Neural cell (in vitro differentiated cells): ENCODE measurements at regions not wholly inside any gene's neighbourhood (a gene's known extent, or its start where the extent isn't known, plus 50 kb on each side); places are given as distances from the start of the nearest gene placed in this dataset.

Experiments used
- H2AFZ ChIP-seq: fragments of 200-600, 300-800 bp; sonication (generic), shearing (Covaris generic); 2 replicates; pipeline ENCODE4 v1.6.0; 2014; ENCODE audit warnings: low read depth, mild to moderate bottlenecking, antibody characterized with exemption, low read length, moderate library complexity
- H3F3A ChIP-seq: fragments of 200-600 bp; shearing (Covaris generic); 2 replicates; pipeline ENCODE4 v1.6.1; 2016; ENCODE audit warnings: mild to moderate bottlenecking, moderate library complexity, mixed read lengths, antibody characterized with exemption, low read length; ENCODE audit not compliant: insufficient read depth, poor library complexity, severe bottlenecking
- H3K27ac ChIP-seq: fragments of 200-600, 300-800 bp; sonication (generic), shearing (Covaris generic); 2 replicates; pipeline ENCODE4 v1.5.1; 2014; ENCODE audit warnings: mild to moderate bottlenecking, low read length, moderate library complexity
- H3K27me3 ChIP-seq: fragments of 300-800, 200-600 bp; sonication (generic), shearing (Covaris generic); 2 replicates; pipeline ENCODE4 v1.6.0; 2014; ENCODE audit warnings: mild to moderate bottlenecking, low read depth, low read length, moderate library complexity; ENCODE audit not compliant: insufficient read depth
- H3K36me3 ChIP-seq: fragments of 300-800, 200-600 bp; sonication (generic), shearing (Covaris generic); 2 replicates; pipeline ENCODE4 v1.5.1; 2014; ENCODE audit warnings: mild to moderate bottlenecking, antibody characterized with exemption, low read length, moderate library complexity; ENCODE audit not compliant: insufficient read depth
- H3K4me2 ChIP-seq: fragments of 300-800, 200-600 bp; sonication (generic), shearing (Covaris generic); 2 replicates; pipeline ENCODE4 v1.6.0; 2014; ENCODE audit warnings: mild to moderate bottlenecking, low read length
- H3K4me3 ChIP-seq: fragments of 300-800, 200-600 bp; sonication (generic), shearing (Covaris generic); 2 replicates; pipeline ENCODE4 v1.5.1; 2014; ENCODE audit warnings: mild to moderate bottlenecking, low read length, moderate library complexity
- H3K79me2 ChIP-seq: fragments of 200-600 bp; shearing (Covaris generic); replicated peaks from 2 replicates; pipeline ENCODE4 v1.6.0; 2014; ENCODE audit warnings: mild to moderate bottlenecking, low read length, moderate library complexity; ENCODE audit not compliant: insufficient read depth
- H3K9ac ChIP-seq: fragments of 300-800, 200-600 bp; sonication (generic), shearing (Covaris generic); 2 replicates; pipeline ENCODE4 v1.6.1; 2016; ENCODE audit warnings: mild to moderate bottlenecking, low read length, mixed read lengths
- H3K9me2 ChIP-seq: fragments of 200-600 bp; shearing (Covaris generic); 2 replicates; pipeline ENCODE4 v1.6.1; 2016; ENCODE audit warnings: mild to moderate bottlenecking, low read length, mixed read lengths; ENCODE audit not compliant: insufficient read depth
- H3K9me3 ChIP-seq: fragments of 200-600, 300-800 bp; sonication (generic), shearing (Covaris generic); 2 replicates; pipeline ENCODE4 v1.6.1; 2016; ENCODE audit warnings: mild to moderate bottlenecking, mixed run types, low read length, moderate library complexity, mixed read lengths
- H4K20me1 ChIP-seq: fragments of 200-600 bp; shearing (Covaris generic); 2 replicates; pipeline ENCODE4 v1.6.1; 2016; ENCODE audit warnings: mild to moderate bottlenecking, mixed run types; ENCODE audit not compliant: insufficient read depth
- EP300 ChIP-seq: fragments of 450-650 bp; conservative IDR thresholded peaks from 2 replicates; pipeline ENCODE4 v1.6.1; 2014; ENCODE audit warnings: antibody characterized with exemption, mild to moderate bottlenecking, moderate library complexity; ENCODE audit not compliant: poor library complexity, severe bottlenecking
- EZH2 ChIP-seq: fragments of 200-600, 300-800 bp; shearing (Covaris generic), sonication (generic); IDR thresholded peaks from 2 replicates; pipeline ENCODE4 v1.6.1; 2014; ENCODE audit warnings: antibody characterized with exemption, low read length, borderline replicate concordance, mild to moderate bottlenecking; ENCODE audit not compliant: insufficient read depth, poor library complexity, severe bottlenecking
- MXI1 ChIP-seq: fragments of 450-650 bp; conservative IDR thresholded peaks from 2 replicates; pipeline ENCODE4 v1.6.1; 2014; ENCODE audit warnings: antibody characterized with exemption, mild to moderate bottlenecking; ENCODE audit not compliant: poor library complexity, severe bottlenecking
- POLR2AphosphoS5 ChIP-seq: IDR thresholded peaks from 2 replicates; pipeline ENCODE4 v1.6.1; 2012
- RAD21 ChIP-seq: fragments of 450-650 bp; conservative IDR thresholded peaks from 2 replicates; pipeline ENCODE4 v1.6.1; 2014; ENCODE audit warnings: antibody characterized with exemption, mild to moderate bottlenecking, moderate library complexity
- SMC3 ChIP-seq: fragments of 450-650 bp; conservative IDR thresholded peaks from 2 replicates; pipeline ENCODE4 v1.6.1; 2014; ENCODE audit warnings: antibody characterized with exemption, mild to moderate bottlenecking, moderate library complexity; ENCODE audit not compliant: poor library complexity
- TAF1 ChIP-seq: IDR thresholded peaks from 2 replicates; pipeline ENCODE4 v1.6.1; 2012; ENCODE audit warnings: low read depth
- TF ChIP-seq, protein P1 (sequence below): fragments of 450-650 bp; IDR thresholded peaks from 2 replicates; pipeline ENCODE4 v1.5.1; 2014; ENCODE audit warnings: antibody characterized with exemption, mild to moderate bottlenecking, moderate library complexity; ENCODE audit not compliant: poor library complexity, severe bottlenecking
- TF ChIP-seq, protein P2 (sequence below): IDR thresholded peaks from 2 replicates; pipeline ENCODE4 v1.6.1; 2012; ENCODE audit warnings: borderline replicate concordance

DNA sequence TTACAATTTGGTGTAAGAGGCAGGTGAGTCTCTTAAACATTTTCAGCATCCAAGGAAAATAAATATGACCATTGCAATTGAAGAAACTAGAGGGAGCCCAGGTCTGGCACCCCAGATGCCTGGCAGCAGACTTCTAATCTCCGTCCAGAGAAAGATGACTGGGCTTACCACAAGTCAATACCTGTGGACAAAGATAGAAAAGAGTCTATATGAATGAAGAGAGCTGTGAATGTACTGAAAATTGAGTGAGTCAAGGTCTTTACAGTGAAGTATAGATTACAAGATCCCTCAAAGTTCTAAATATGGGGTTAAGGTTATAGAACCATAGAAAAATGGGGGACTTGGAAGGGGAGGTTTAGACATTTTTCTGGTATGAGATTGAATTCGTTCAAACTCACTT is 827.4 kb upstream of the NR2F2 start:
- Histone ChIP-seq H3K9me2 (no peaks in the 10 kb centered on the region), H3K4me2 (no peak overlapping the region), H3K9me3 (no peaks in the 10 kb centered on the region), H3F3A (no peaks in the 10 kb centered on the region), H2AFZ (no peak overlapping the region), H3K79me2 (no peaks in the 10 kb centered on the region), H3K27ac (no peak overlapping the region), H4K20me1 (no peaks in the 10 kb centered on the region), H3K27me3 (no peaks in the 10 kb centered on the region), H3K9ac (no peak overlapping the region), H3K36me3 (no peaks in the 10 kb centered on the region), H3K4me3 (no peak overlapping the region)
- TF ChIP-seq POLR2AphosphoS5 (no peak), TAF1 (no peak), SMC3 (no peak), RAD21 (no peak), EZH2 (no peak), EP300 (no peak), MXI1 (no peak)
- TF ChIP-seq, protein P1, sequence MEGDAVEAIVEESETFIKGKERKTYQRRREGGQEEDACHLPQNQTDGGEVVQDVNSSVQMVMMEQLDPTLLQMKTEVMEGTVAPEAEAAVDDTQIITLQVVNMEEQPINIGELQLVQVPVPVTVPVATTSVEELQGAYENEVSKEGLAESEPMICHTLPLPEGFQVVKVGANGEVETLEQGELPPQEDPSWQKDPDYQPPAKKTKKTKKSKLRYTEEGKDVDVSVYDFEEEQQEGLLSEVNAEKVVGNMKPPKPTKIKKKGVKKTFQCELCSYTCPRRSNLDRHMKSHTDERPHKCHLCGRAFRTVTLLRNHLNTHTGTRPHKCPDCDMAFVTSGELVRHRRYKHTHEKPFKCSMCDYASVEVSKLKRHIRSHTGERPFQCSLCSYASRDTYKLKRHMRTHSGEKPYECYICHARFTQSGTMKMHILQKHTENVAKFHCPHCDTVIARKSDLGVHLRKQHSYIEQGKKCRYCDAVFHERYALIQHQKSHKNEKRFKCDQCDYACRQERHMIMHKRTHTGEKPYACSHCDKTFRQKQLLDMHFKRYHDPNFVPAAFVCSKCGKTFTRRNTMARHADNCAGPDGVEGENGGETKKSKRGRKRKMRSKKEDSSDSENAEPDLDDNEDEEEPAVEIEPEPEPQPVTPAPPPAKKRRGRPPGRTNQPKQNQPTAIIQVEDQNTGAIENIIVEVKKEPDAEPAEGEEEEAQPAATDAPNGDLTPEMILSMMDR: no peak
- TF ChIP-seq, protein P2, sequence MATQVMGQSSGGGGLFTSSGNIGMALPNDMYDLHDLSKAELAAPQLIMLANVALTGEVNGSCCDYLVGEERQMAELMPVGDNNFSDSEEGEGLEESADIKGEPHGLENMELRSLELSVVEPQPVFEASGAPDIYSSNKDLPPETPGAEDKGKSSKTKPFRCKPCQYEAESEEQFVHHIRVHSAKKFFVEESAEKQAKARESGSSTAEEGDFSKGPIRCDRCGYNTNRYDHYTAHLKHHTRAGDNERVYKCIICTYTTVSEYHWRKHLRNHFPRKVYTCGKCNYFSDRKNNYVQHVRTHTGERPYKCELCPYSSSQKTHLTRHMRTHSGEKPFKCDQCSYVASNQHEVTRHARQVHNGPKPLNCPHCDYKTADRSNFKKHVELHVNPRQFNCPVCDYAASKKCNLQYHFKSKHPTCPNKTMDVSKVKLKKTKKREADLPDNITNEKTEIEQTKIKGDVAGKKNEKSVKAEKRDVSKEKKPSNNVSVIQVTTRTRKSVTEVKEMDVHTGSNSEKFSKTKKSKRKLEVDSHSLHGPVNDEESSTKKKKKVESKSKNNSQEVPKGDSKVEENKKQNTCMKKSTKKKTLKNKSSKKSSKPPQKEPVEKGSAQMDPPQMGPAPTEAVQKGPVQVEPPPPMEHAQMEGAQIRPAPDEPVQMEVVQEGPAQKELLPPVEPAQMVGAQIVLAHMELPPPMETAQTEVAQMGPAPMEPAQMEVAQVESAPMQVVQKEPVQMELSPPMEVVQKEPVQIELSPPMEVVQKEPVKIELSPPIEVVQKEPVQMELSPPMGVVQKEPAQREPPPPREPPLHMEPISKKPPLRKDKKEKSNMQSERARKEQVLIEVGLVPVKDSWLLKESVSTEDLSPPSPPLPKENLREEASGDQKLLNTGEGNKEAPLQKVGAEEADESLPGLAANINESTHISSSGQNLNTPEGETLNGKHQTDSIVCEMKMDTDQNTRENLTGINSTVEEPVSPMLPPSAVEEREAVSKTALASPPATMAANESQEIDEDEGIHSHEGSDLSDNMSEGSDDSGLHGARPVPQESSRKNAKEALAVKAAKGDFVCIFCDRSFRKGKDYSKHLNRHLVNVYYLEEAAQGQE: no peak

DNA sequence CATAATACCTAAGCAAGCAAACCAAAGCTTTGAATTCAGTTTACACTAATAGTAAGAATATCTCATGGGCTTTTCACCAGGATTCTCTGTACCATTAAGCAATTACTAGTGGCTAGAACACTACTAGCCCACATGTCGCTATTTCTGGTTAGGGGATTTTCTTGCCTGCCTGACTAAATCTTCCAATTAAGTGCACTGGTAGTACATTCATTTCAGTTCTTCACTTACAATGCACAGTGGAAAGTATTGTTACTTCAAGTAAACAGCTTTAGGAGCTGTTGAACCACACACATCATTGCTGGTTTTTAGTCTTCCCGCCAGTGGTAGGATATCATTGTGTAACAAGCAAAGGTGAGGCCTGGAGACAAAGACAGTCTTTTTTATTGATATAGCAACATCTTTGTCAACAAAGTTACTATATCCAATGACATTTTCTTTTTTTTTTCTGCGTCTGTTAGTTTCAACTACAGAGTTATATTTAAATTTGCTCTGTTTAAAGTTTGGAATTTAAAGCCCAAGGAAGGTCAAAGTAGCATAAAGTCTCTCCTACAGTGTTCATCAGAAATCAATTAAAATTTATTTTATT is 826.8 kb upstream of the NR2F2 start:
- H3K27me3 ChIP-seq: no peaks in the 10 kb centered on the region
- H2AFZ ChIP-seq: no peak overlapping the region

More for the DNA sequence above, 826.8 kb upstream of the NR2F2 start:
- H4K20me1 ChIP-seq: no peaks in the 10 kb centered on the region
- no peak overlapping the region for H3K9ac ChIP-seq
- no peaks in the 10 kb centered on the region for H3K9me2 ChIP-seq
- no peak overlapping the region for H3K27ac ChIP-seq
- TF ChIP-seq MXI1 (no peak), POLR2AphosphoS5 (no peak), TAF1 (no peak), RAD21 (no peak), EP300 (no peak), EZH2 (no peak), SMC3 (no peak)
- TF ChIP-seq, protein P1: no peak
- TF ChIP-seq, protein P2: no peak
- no peaks in the 10 kb centered on the region for H3K9me3 ChIP-seq
- H3K79me2 ChIP-seq: no peaks in the 10 kb centered on the region
- no peaks in the 10 kb centered on the region for H3K36me3 ChIP-seq
- no peaks in the 10 kb centered on the region for H3F3A ChIP-seq
- no peak overlapping the region for H3K4me2 ChIP-seq
- no peak overlapping the region for H3K4me3 ChIP-seq
